Mucosa of descending colon (tissue), 3 donors: ENCODE measurements at regions not wholly inside any gene's neighbourhood (a gene's known extent, or its start where the extent isn't known, plus 50 kb on each side); places are given as distances from the start of the nearest gene placed in this dataset.

ENCODE experiments used
- ATAC-seq: fragments of 200-7000 bp; cut with Tn5 transposase; one replicate; pipeline ENCODE4 v1.9.1; 2020; ENCODE audit warnings: mild to moderate bottlenecking, moderate library complexity
- DNase-seq, 3 donors: peaks; one replicate each; pipeline ENCODE4 v3.0.0-alpha.2; 2020
- H3K36me3 ChIP-seq: fragments of 200-600 bp; one replicate; pipeline ENCODE4 v1.8.0; 2021; ENCODE audit warnings: low read depth, mild to moderate bottlenecking
- H3K4me1 ChIP-seq: fragments of 200-600 bp; one replicate; pipeline ENCODE4 v1.8.0; 2021; ENCODE audit warnings: low read depth, mild to moderate bottlenecking
- H3K4me3 ChIP-seq: fragments of 200-600 bp; one replicate; pipeline ENCODE4 v1.8.0; 2021; ENCODE audit warnings: mild to moderate bottlenecking
- H3K9me3 ChIP-seq: fragments of 200-600 bp; one replicate; pipeline ENCODE4 v1.8.0; 2021; ENCODE audit warnings: mild to moderate bottlenecking
- CTCF ChIP-seq: fragments of 200-600 bp; IDR thresholded peaks from one replicate; pipeline ENCODE4 v1.8.0; 2022; ENCODE audit warnings: antibody characterized with exemption, mild to moderate bottlenecking
- intact Hi-C, 2 donors: fragments of 100-400 bp; cut with DNase I in 1 of 2; cut with micrococcal nuclease in 1 of 2; formaldehyde crosslinking; loops; one replicate each; pipeline versions ENCODE4 v1.11.0 to v1.11.1; 2022; cut with DNase I, micrococcal nuclease
- donor health status: DM: no; HTN: no; CAD: no; lungs with moderate emphysema.
- donor health status: DM: no; HTN: no; CAD: no.
- donor health status: DM: no; HTN: yes; CAD: no.

- Histone ChIP-seq H3K4me1 (peaks cover 5% of the 10 kb centered on the region), H3K9me3 (no peaks in the 10 kb centered on the region), H3K36me3 (no peaks in the 10 kb centered on the region), H3K4me3 (no peak overlapping the region)
- intact Hi-C loops, result no loop called here
- peak; percentile 41 for ATAC-seq
- TF ChIP-seq CTCF, result no peak
- DNase-seq, result no peak
Observed at GRCh38 chr15:99511866-99512661, 53.7 kb upstream of the MEF2A start.

GRCh38 chr15:99514306-99514705 is 51.5 kb upstream of the MEF2A start:
- ATAC-seq (no peak), DNase-seq (no peak)
- Histone ChIP-seq H3K4me1 (no peaks in the 10 kb centered on the region), H3K4me3 (no peak overlapping the region), H3K9me3 (no peaks in the 10 kb centered on the region), H3K36me3 (no peaks in the 10 kb centered on the region)
- intact Hi-C loops, result no loop called here
- TF ChIP-seq CTCF, result no peak
